ENCODE measurements at regions not wholly inside any gene's neighbourhood (a gene's known extent, or its start where the extent isn't known, plus 50 kb on each side); places are given as distances from the start of the nearest gene placed in this dataset.

- no peak for DNase-seq
Observed at GRCh38 chr4:73001885-73002284, 67.6 kb downstream of the COX18 start.

- DNase-seq = peak; percentile 69
Observed at GRCh38 chr4:72997409-72997808, 72.1 kb downstream of the COX18 start.

- no peak for DNase-seq
Observed at GRCh38 chr4:72994670-72995069, 74.8 kb downstream of the COX18 start.

- DNase-seq = no peak
Observed at GRCh38 chr4:72993876-72994275, 75.6 kb downstream of the COX18 start.

- no peak for DNase-seq
Observed at GRCh38 chr4:72991873-72992272, 77.6 kb downstream of the COX18 start.

- no peak for DNase-seq
Observed at GRCh38 chr4:72987741-72988729, 81.5 kb downstream of the COX18 start.

GRCh38 chr4:72984351-72984750, 85.2 kb downstream of the COX18 start:
- no peak for DNase-seq

GRCh38 chr4:72983709-72984108, 85.8 kb downstream of the COX18 start:
- DNase-seq = no peak

GRCh38 chr4:72977936-72978485, 91.5 kb downstream of the COX18 start:
- no peak for DNase-seq

GRCh38 chr4:72975488-72975784, 94.1 kb downstream of the COX18 start:
- DNase-seq = no peak

GRCh38 chr4:72974694-72975487, 94.6 kb downstream of the COX18 start:
- no peak for DNase-seq

GRCh38 chr4:72971572-72971971, 97.9 kb downstream of the COX18 start:
- peak; percentile 86 for DNase-seq

- DNase-seq = no peak
Observed at GRCh38 chr4:72970756-72971155, 98.8 kb downstream of the COX18 start.

- DNase-seq = peak; percentile 58
Observed at GRCh38 chr4:72969976-72970375, 99.5 kb downstream of the COX18 start.

GRCh38 chr4:72966652-72967051, 102.9 kb downstream of the COX18 start:
- DNase-seq = no peak

- peak; percentile 65 for DNase-seq
Observed at GRCh38 chr4:72959411-72959810, 110.1 kb downstream of the COX18 start.

- no peak for DNase-seq
Observed at GRCh38 chr4:72954811-72955210, 114.7 kb downstream of the COX18 start.

- no peak for DNase-seq
Observed at GRCh38 chr4:72953571-72953970, 115.9 kb downstream of the COX18 start.

- no peak for DNase-seq
Observed at GRCh38 chr4:72951628-72952027, 117.9 kb downstream of the COX18 start.

- DNase-seq = no peak
Observed at GRCh38 chr4:72951147-72951546, 118.4 kb downstream of the COX18 start.

GRCh38 chr4:72948080-72948479, 121.4 kb downstream of the COX18 start:
- DNase-seq = no peak

GRCh38 chr4:72945719-72946336, 123.7 kb downstream of the COX18 start:
- DNase-seq = peak; percentile 54

- DNase-seq = no peak
Observed at GRCh38 chr4:72942565-72942964, 127.0 kb downstream of the COX18 start.

Measured in islet precursor cell (in vitro differentiated cells).